Suprapubic skin (tissue), 4 donors: ENCODE measurements at regions not wholly inside any gene's neighbourhood (a gene's known extent, or its start where the extent isn't known, plus 50 kb on each side); places are given as distances from the start of the nearest gene placed in this dataset.

Source experiments
- EP300 ChIP-seq: sonication (generic); formaldehyde crosslinking; IDR thresholded peaks from one replicate; pipeline ENCODE4 v1.6.1; 2017; ENCODE audit warnings: antibody characterized with exemption
- POLR2A ChIP-seq, 2 donors: fragments of 450-650 bp; IDR thresholded peaks; one replicate each; pipeline ENCODE4 v1.6.1; 2017; ENCODE audit warnings: antibody characterized with exemption in 2 of 2, mild to moderate bottlenecking in 2 of 2, moderate library complexity in 2 of 2
- POLR2AphosphoS5 ChIP-seq, 3 donors: sonication (generic); formaldehyde crosslinking; IDR thresholded peaks; one replicate each; pipeline ENCODE4 v1.6.1; 2017; ENCODE audit warnings: antibody characterized with exemption in 3 of 3
- TF ChIP-seq, protein P1 (sequence below), 2 donors: fragments of 200-600 bp in 1 of 2; fragments of 450-650 bp in 1 of 2; sonication (generic) in 1 of 2; IDR thresholded peaks; one replicate each; pipeline ENCODE4 v1.5.1; 2016 to 2019; ENCODE audit warnings: antibody characterized with exemption in 2 of 2, mild to moderate bottlenecking in 1 of 2, moderate library complexity in 1 of 2

DNA sequence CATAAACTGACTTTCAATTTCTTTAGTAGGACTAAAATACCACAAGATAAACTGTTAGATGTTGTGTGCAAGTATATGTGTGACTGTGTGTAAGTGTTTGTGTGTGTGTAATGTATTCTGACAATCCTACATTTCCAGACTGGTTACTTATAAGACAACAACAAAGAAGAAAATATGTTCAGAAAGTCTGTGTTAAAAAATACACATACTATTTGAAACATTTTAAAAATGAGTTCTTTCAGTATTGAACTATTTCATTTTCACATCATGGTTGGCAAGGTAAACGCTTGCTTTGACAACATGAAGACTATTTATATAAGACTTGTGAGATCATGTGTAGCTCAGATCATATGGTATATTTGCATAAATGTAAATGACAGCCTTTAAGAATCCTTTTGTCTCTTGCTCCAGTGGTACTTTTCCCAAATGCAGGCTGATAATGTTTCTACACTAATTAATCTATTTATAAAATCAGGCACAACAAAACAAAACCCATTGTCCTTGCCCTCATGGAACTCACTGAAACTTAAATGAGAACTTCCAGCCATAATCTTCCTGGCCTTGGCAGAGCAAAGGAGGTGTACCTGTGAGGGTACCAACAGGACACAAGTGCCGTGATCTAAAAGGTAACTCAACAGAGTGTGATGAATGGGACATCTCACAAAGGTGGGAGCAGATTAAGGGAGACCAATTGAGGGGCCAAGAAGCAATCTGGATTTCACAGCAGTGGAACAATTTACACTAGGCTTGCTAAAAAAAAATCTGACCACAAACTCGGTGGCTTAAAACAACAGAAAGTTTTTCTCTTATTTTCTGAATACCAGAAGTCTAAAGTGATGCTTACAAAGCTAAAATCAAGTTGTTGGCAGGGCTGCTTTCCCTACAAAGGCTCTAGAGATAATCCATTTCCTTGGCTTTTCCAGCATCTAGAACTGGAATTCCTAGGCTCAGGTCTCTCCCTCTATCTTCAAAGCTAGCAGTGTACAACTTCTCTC lies 349.0 kb downstream of the TBC1D4 start:
- TF ChIP-seq, protein P1, sequence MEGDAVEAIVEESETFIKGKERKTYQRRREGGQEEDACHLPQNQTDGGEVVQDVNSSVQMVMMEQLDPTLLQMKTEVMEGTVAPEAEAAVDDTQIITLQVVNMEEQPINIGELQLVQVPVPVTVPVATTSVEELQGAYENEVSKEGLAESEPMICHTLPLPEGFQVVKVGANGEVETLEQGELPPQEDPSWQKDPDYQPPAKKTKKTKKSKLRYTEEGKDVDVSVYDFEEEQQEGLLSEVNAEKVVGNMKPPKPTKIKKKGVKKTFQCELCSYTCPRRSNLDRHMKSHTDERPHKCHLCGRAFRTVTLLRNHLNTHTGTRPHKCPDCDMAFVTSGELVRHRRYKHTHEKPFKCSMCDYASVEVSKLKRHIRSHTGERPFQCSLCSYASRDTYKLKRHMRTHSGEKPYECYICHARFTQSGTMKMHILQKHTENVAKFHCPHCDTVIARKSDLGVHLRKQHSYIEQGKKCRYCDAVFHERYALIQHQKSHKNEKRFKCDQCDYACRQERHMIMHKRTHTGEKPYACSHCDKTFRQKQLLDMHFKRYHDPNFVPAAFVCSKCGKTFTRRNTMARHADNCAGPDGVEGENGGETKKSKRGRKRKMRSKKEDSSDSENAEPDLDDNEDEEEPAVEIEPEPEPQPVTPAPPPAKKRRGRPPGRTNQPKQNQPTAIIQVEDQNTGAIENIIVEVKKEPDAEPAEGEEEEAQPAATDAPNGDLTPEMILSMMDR (IDR thresholded peaks at IDR 0.05), result no peak
- no peak for TF ChIP-seq POLR2A (IDR thresholded peaks at IDR 0.05)
- TF ChIP-seq POLR2AphosphoS5 (IDR thresholded peaks at IDR 0.05), result no peak
- no peak for TF ChIP-seq EP300
